HEK293 (cell line): ENCODE measurements at regions not wholly inside any gene's neighbourhood (a gene's known extent, or its start where the extent isn't known, plus 50 kb on each side); places are given as distances from the start of the nearest gene placed in this dataset.

Experiments used
- CTCF ChIA-PET: fragments of 350-600 bp; formaldehyde crosslinking; extraction: SDS; loops from one replicate; lab custom pipeline; 2021; ENCODE audit warnings: antibody characterized with exemption; lab: Yijun Ruan, JAX
- POLR2A ChIA-PET: fragments of 300-600 bp; formaldehyde crosslinking; extraction: SDS; loops from one replicate; lab custom pipeline; 2020; ENCODE audit warnings: antibody characterized with exemption, inconsistent platforms; lab: Yijun Ruan, JAX
- H3K27ac ChIP-seq: fragments of 200-500 bp; sonication (Bioruptor generic); 2 replicates; pipeline ENCODE4 v1.5.1; 2014; ENCODE audit warnings: low read depth, low read length, control low read depth, inconsistent platforms; ENCODE audit errors: extremely low read depth
- H3K36me3 ChIP-seq, 2 experiments: fragments of 200-500 bp in 1 of 2; sonication (Bioruptor generic) in 1 of 2; 1 replicate in 1 of 2; 2 replicates in 1 of 2; pipeline ENCODE4 v1.5.1; 2014 to 2017; ENCODE audit warnings: inconsistent platforms in 2 of 2, low read length in 2 of 2; ENCODE audit not compliant: control insufficient read depth in 2 of 2, insufficient read depth in 1 of 2
- H3K4me1 ChIP-seq: fragments of 200-500 bp; sonication (Bioruptor generic); 2 replicates; pipeline ENCODE4 v1.5.1; 2014; ENCODE audit warnings: mild to moderate bottlenecking, low read length, inconsistent platforms; ENCODE audit not compliant: control insufficient read depth, insufficient read depth
- H3K4me3 ChIP-seq: 2 replicates; pipeline ENCODE4 v1.5.1; 2011; ENCODE audit warnings: low read depth, mild to moderate bottlenecking, control low read depth, low read length, moderate library complexity
- H3K9me3 ChIP-seq: fragments of 200-500 bp; sonication (Bioruptor generic); 2 replicates; pipeline ENCODE4 v1.5.1; 2014; ENCODE audit warnings: low read depth, low read length, inconsistent platforms; ENCODE audit not compliant: control insufficient read depth, insufficient read depth
- GFI1B ChIP-seq: fragments of 450-650 bp; formaldehyde crosslinking; IDR thresholded peaks from 2 replicates; pipeline ENCODE4 v1.5.1; 2016; ENCODE audit warnings: missing biosample characterization, missing genetic modification characterization
- GLIS1 ChIP-seq: fragments of 450-650 bp; formaldehyde crosslinking; IDR thresholded peaks from 2 replicates; pipeline ENCODE4 v1.5.1; 2016; ENCODE audit warnings: missing biosample characterization, missing genetic modification characterization
- GLIS2 ChIP-seq: fragments of 450-650 bp; formaldehyde crosslinking; IDR thresholded peaks from 2 replicates; pipeline ENCODE4 v1.5.1; 2016; ENCODE audit warnings: missing biosample characterization, missing genetic modification characterization
- KLF9 ChIP-seq: fragments of 450-650 bp; formaldehyde crosslinking; IDR thresholded peaks from 2 replicates; pipeline ENCODE4 v1.5.1; 2016; ENCODE audit warnings: missing biosample characterization, missing genetic modification characterization, low read depth
- PRDM10 ChIP-seq: fragments of 450-650 bp; formaldehyde crosslinking; IDR thresholded peaks from 2 replicates; pipeline ENCODE4 v1.5.1; 2016; ENCODE audit warnings: missing biosample characterization, missing genetic modification characterization
- RBAK ChIP-seq: fragments of 450-650 bp; formaldehyde crosslinking; IDR thresholded peaks from 2 replicates; pipeline ENCODE4 v1.5.1; 2016; ENCODE audit warnings: missing biosample characterization, missing genetic modification characterization
- SCRT1 ChIP-seq: fragments of 450-650 bp; formaldehyde crosslinking; IDR thresholded peaks from 2 replicates; pipeline ENCODE4 v1.5.1; 2016; ENCODE audit warnings: missing biosample characterization, missing genetic modification characterization, borderline replicate concordance
- SP3 ChIP-seq: fragments of 450-650 bp; formaldehyde crosslinking; IDR thresholded peaks from 2 replicates; pipeline ENCODE4 v1.5.1; 2016; ENCODE audit warnings: missing biosample characterization, missing genetic modification characterization
- ZBTB10 ChIP-seq: fragments of 450-650 bp; formaldehyde crosslinking; IDR thresholded peaks from 2 replicates; pipeline ENCODE4 v1.5.1; 2016; ENCODE audit warnings: missing biosample characterization, missing genetic modification characterization
- ZNF239 ChIP-seq: fragments of 450-650 bp; formaldehyde crosslinking; IDR thresholded peaks from 2 replicates; pipeline ENCODE4 v1.5.1; 2016; ENCODE audit warnings: missing biosample characterization, missing genetic modification characterization
- ZNF350 ChIP-seq: fragments of 450-650 bp; formaldehyde crosslinking; IDR thresholded peaks from 2 replicates; pipeline ENCODE4 v1.5.0; 2017; ENCODE audit warnings: missing biosample characterization, mild to moderate bottlenecking, missing genetic modification characterization
- ZNF530 ChIP-seq: fragments of 450-650 bp; formaldehyde crosslinking; IDR thresholded peaks from 2 replicates; pipeline ENCODE4 v1.5.1; 2016; ENCODE audit warnings: low read depth, missing biosample characterization, missing genetic modification characterization
- ZNF623 ChIP-seq: fragments of 450-650 bp; formaldehyde crosslinking; IDR thresholded peaks from 2 replicates; pipeline ENCODE4 v1.5.1; 2016; ENCODE audit warnings: missing biosample characterization, missing genetic modification characterization
- ZNF670 ChIP-seq: fragments of 450-650 bp; formaldehyde crosslinking; IDR thresholded peaks from 2 replicates; pipeline ENCODE4 v1.5.1; 2016; ENCODE audit warnings: missing biosample characterization, missing genetic modification characterization, low read depth
- ZNF785 ChIP-seq: fragments of 450-650 bp; formaldehyde crosslinking; IDR thresholded peaks from 2 replicates; pipeline ENCODE4 v1.5.1; 2016; ENCODE audit warnings: missing biosample characterization, missing genetic modification characterization

GRCh38 chr1:116252785-116253184, 120.3 kb upstream of the ATP1A1 start:
- H3K4me1 ChIP-seq: peaks cover 12% of the 10 kb centered on the region; the same call in 1 of the 2 replicates
- no peaks in the 10 kb centered on the region for H3K36me3 ChIP-seq
- ChIA-PET CTCF (interaction anchor here (0.6 to 0.9 kb wide), 2 partner anchors 232 to 352 kb away, joined by 4 to 7 read pairs; no protein-coding TSS in a partner anchor), POLR2A (no interaction called here)
- H3K27ac ChIP-seq: no peak overlapping the region
- H3K9me3 ChIP-seq: no peaks in the 10 kb centered on the region
- TF ChIP-seq ZNF670 (tag by site-specific recombination): no peak
- 0 out of 2 replicates have a peak, but pooled peaks have one; percentile 21 for TF ChIP-seq GLIS2 (tag by site-specific recombination)
- no peak for TF ChIP-seq ZNF785 (tag by site-specific recombination)
- no peak for TF ChIP-seq ZNF530 (tag by site-specific recombination)
- TF ChIP-seq GLIS1 (tag by site-specific recombination): peak; percentile 64
- TF ChIP-seq ZNF623 (tag by site-specific recombination): no peak
- no peak for TF ChIP-seq RBAK (tag by site-specific recombination)
- TF ChIP-seq SCRT1 (tag by site-specific recombination): no peak
- H3K4me3 ChIP-seq: no peak overlapping the region

GRCh38 chr1:116253566-116254382, 119.3 kb upstream of the ATP1A1 start:
- Histone ChIP-seq H3K27ac (no peak overlapping the region), H3K36me3 (no peaks in the 10 kb centered on the region)
- POLR2A ChIA-PET: no interaction called here

More at GRCh38 chr1:116253566-116254382, 119.3 kb upstream of the ATP1A1 start:
- H3K9me3 ChIP-seq: no peaks in the 10 kb centered on the region
- CTCF ChIA-PET: no interaction called here
- H3K4me1 ChIP-seq: peaks cover 12% of the 10 kb centered on the region; the same call in 1 of the 2 replicates
- no peak for TF ChIP-seq ZNF350 (tag by site-specific recombination)
- TF ChIP-seq ZNF239 (tag by site-specific recombination): no peak
- TF ChIP-seq PRDM10 (tag by site-specific recombination): no peak
- TF ChIP-seq ZBTB10 (tag by site-specific recombination): no peak
- no peak for TF ChIP-seq GFI1B (tag by site-specific recombination)
- no peak for TF ChIP-seq SP3 (tag by site-specific recombination)
- TF ChIP-seq KLF9: no peak
- no peak overlapping the region for H3K4me3 ChIP-seq
